Heart right ventricle (tissue), 16 donors: ENCODE measurements at regions not wholly inside any gene's neighbourhood (a gene's known extent, or its start where the extent isn't known, plus 50 kb on each side); places are given as distances from the start of the nearest gene placed in this dataset.
"Not testable (repeated sequence)": the region's sequence is repeated elsewhere in the genome, so short reads cannot be mapped to it uniquely, and the experiment has no call there.

Experiments
- ATAC-seq, 8 donors: fragments of 200-7000 bp; cut with Tn5 transposase; one replicate each; pipeline ENCODE4 v1.9.1; 2020; ENCODE audit warnings: mild to moderate bottlenecking in 8 of 8, moderate library complexity in 8 of 8, moderate number of reproducible peaks in 1 of 8
- DNase-seq, 2 donors: peaks; one replicate each; pipeline ENCODE4 v3.0.0-alpha.2; 2020
- H3K27ac ChIP-seq, 10 donors: fragments of 200-600 bp; sonication (generic) in 2 of 10; one replicate each; pipeline versions ENCODE4 v1.5.0 to v1.8.0; 2020 to 2022; ENCODE audit warnings: mild to moderate bottlenecking in 3 of 10
- H3K27me3 ChIP-seq, 7 donors: fragments of 200-600 bp; one replicate each; pipeline ENCODE4 v1.8.0; 2021 to 2022; ENCODE audit warnings: mild to moderate bottlenecking in 2 of 7
- H3K36me3 ChIP-seq, 9 donors: fragments of 200-600 bp; sonication (generic) in 1 of 9; one replicate each; pipeline versions ENCODE4 v1.5.0 to v1.8.0; 2020 to 2022; ENCODE audit warnings: mild to moderate bottlenecking in 2 of 9
- H3K4me1 ChIP-seq, 9 donors: fragments of 200-600 bp; sonication (generic) in 1 of 9; one replicate each; pipeline versions ENCODE4 v1.5.0 to v1.8.0; 2020 to 2022; ENCODE audit warnings: mild to moderate bottlenecking in 4 of 9
- H3K4me3 ChIP-seq, 10 donors: fragments of 200-600 bp; sonication (generic) in 2 of 10; one replicate each; pipeline versions ENCODE4 v1.5.0 to v1.8.0; 2020 to 2022; ENCODE audit warnings: mild to moderate bottlenecking in 7 of 10, moderate library complexity in 2 of 10
- H3K9me3 ChIP-seq, 11 donors: fragments of 200-600 bp in 10 of 11; sonication (generic) in 2 of 11; one replicate each; pipeline versions ENCODE4 v1.5.0 to v1.8.0; 2013 to 2022; ENCODE audit warnings: mild to moderate bottlenecking in 2 of 11, control low read depth in 1 of 11, moderate library complexity in 1 of 11
- CTCF ChIP-seq, 9 donors: fragments of 200-600 bp; sonication (generic) in 2 of 9; IDR thresholded peaks; one replicate each; pipeline versions ENCODE4 v1.5.0 to v1.8.0; 2021 to 2022; ENCODE audit warnings: antibody characterized with exemption in 9 of 9, mild to moderate bottlenecking in 5 of 9, moderate library complexity in 1 of 9
- WGBS, 2 donors: extraction: QIAGEN DNeasy Blood & Tissue Kit; methylation state at CpG; one replicate each; pipeline ENCODE4 v1.1.7; 2013; ENCODE audit warnings: inconsistent platforms in 1 of 2; 5-methylcytosine and 5-hydroxymethylcytosine counted together
- intact Hi-C, 10 donors: fragments of 100-400 bp; cut with DNase I; formaldehyde crosslinking; loops; one replicate each; pipeline versions ENCODE4 v1.11.1 to v1.14.2; 2022
- donor health status: Arrhythmogenic right ventricular cardiomyopathy.
- donor health status: ischemic (EF 13 %, LVEDD 7.1; RV severe dilation, severe dysfunction).
- donor health status: healthy with polysubstance abuse.
- donor health status: DM: no; HTN: yes; CAD: no.
- donor health status: DM: no; HTN: no; CAD: no.
- donor health status: ischemic (EF 25% LVEDD 6.9; RV normal size, moderate dysfunction).
- donor health status: ischemic (EF 25% LVEDD 5.7; RV mildly dilated, moderate dysfunction).
- donor health status: healthy.
- donor health status: DM: yes; HTN: yes; CAD: no.
- donor health status: Ischemic cardiomyopathy.
- donor health status: ischemic (EF 35%, LVEDD 5.7; RV mildly dilated, moderate dysfunction).
- donor health status: nonischemic (EF 11% LVEDD 7.7; RV severe dilation, severe dysfunction).
- donor health status: DM: yes; HTN: yes; CAD: no.
- donor health status: PGD.
- donor health status: ischemic (EF 29% LVEDD 5.4; RV normal size, mild dysfunction).
- donor health status: nonischemic (EF 23%, LVEDD 6.1; RV moderate dilation, normal function).

DNA sequence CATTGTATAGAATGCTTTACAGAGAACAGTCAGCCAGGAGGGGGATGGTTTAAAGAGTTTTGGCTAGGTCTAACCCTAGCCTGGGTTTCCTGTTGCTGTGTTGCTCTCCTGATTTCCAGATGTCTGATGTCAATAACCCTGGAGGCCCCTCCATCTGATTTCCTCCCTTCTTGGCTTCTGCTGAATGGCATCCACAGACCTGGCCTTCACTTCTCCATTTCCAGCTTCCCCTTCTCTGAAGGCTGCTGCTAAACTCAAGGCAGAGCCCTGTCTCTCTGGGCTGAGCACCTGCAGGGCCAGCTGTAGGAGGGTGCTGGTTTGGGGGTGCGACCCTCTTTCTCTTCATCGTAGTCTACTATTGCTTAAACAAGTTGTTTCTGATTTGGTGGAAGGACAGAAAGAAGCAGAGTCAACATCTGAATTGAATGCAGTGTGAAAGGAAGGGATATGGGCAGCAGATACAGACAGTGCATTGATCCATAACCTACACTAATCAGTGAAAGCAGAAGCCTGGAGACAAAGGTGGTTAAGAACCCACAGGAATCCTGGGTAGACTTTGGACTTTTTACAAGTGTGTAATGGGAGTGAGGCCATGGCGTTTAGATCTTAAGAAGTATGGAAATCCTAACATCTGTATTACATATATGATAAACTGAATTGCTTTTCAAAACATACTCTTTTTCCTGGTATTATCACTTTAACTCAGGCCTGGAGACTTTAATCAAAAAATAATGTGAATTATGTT, 153.6 kb downstream of the HRH4 start:
- no peaks in the 10 kb centered on the region for H3K4me1 ChIP-seq
- WGBS, 2 donors = 78 to 93% methylated on average over 3 of the region's 3 CpGs
- intact Hi-C loops = no loop called here
- H3K4me3 ChIP-seq = no peak overlapping the region
- DNase-seq (no peak), ATAC-seq (no peak)
- no peaks in the 10 kb centered on the region for H3K9me3 ChIP-seq
- no peak for TF ChIP-seq CTCF (IDR thresholded peaks at IDR 0.05)
- no peaks in the 10 kb centered on the region for H3K27me3 ChIP-seq
- H3K36me3 ChIP-seq = no peaks in the 10 kb centered on the region
- H3K27ac ChIP-seq = no peak overlapping the region

DNA sequence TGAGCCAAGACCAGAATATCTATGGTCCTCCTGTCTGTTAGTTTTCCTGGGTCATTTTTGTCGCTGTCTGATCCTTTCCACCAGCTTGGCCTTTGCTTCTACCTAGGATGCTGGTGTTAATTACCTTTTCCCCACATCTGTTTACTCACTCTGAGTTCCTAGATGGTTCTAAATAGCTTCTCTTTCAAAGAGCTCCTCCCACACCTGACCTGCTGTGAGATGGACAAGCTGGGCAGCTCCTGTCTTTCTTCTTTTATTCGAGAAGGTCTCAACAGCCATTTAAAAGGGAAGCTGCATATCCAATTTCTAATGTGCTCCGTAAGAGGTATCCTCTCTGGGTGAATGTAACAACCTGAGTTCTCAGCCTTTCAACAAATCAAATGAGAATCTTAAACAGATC, 156.2 kb downstream of the HRH4 start:
- H3K4me3 ChIP-seq = no peak overlapping the region
- H3K27ac ChIP-seq = no peak overlapping the region
- intact Hi-C loops = no loop called here
- H3K4me1 ChIP-seq = no peaks in the 10 kb centered on the region
- ATAC-seq (no peak), DNase-seq (no peak)
- 39 to 68% methylated on average over 3 of the region's 3 CpGs for WGBS, 2 donors
- no peaks in the 10 kb centered on the region for H3K9me3 ChIP-seq
- H3K36me3 ChIP-seq = no peaks in the 10 kb centered on the region
- TF ChIP-seq CTCF (IDR thresholded peaks at IDR 0.05) = no peak
- no peaks in the 10 kb centered on the region for H3K27me3 ChIP-seq

GRCh38 chr18:24624421-24624820, 164.0 kb downstream of the HRH4 start:
- ATAC-seq, H3K36me3 ChIP-seq, intact Hi-C loops, H3K27me3 ChIP-seq, H3K4me3 ChIP-seq, DNase-seq, H3K9me3 ChIP-seq, H3K27ac ChIP-seq: not testable (repeated sequence)
- 65 to 70% methylated on average over 9 of the region's 17 CpGs for WGBS, 2 donors
- H3K4me1 ChIP-seq = peaks cover 4 to 27% (median 17%) of the 10 kb centered on the region in 9 donors

DNA sequence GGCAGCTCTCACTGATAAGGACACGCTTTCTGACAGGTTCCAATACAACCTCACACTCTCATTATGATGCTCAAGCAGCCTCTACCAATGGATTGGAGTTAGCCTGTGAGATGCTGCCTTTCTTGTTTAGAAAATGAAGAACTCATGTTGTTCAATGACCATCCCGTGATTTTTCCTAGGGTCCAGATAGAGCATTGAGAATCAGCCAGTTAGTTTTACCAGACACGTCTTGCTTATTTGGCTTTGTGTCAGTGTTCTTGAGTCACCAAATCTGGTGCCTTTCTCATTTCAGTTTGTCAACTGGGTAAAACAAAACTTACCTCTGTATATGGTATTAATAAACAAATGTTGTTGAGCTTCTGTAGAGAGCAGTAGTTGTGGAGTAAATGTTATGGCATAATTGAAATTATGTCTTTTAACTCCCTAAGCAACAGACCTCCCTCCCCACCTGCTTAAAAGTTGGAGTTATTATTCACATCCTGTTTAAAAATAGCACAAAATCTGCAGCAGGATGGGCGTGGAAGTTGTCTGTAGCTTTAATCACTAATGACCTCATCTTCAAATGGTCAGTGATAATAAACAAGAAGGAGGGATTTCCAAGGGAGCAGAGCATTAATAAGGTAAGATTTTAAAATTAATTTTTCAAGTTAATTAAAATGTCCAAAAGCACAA, 167.3 kb downstream of the HRH4 start:
- ATAC-seq = peak in 5 of 8 donors; percentile 40 to 71 (median 64)
- H3K4me1 ChIP-seq = peaks cover 12 to 55% (median 37%) of the 10 kb centered on the region in 9 donors
- H3K9me3 ChIP-seq = no peaks in the 10 kb centered on the region
- H3K4me3 ChIP-seq = peak overlapping the region in 2 of 10 donors; percentile 14 to 27
- DNase-seq = peak in 1 of 2 donors; percentile 17
- no peaks in the 10 kb centered on the region for H3K36me3 ChIP-seq
- 26 to 38% methylated on average over 4 of the region's 4 CpGs for WGBS, 2 donors
- no peak for TF ChIP-seq CTCF (IDR thresholded peaks at IDR 0.05)
- H3K27ac ChIP-seq = peak overlapping the region in 6 of 10 donors; percentile 0 to 78 (median 44)
- intact Hi-C loops = loop anchor here in 1 of 10 donors (2.0 kb wide), 1 partner anchor 29 kb away; no protein-coding TSS in a partner anchor
- H3K27me3 ChIP-seq = no peaks in the 10 kb centered on the region
